Neural crest cell (in vitro differentiated cells): ENCODE measurements at regions not wholly inside any gene's neighbourhood (a gene's known extent, or its start where the extent isn't known, plus 50 kb on each side); places are given as distances from the start of the nearest gene placed in this dataset.

Source experiments
- DNase-seq: peaks from one replicate; pipeline ENCODE4 v3.0.0; 2021; ENCODE audit warnings: low read depth, mixed read lengths, low spot score
- H3K27ac Mint-ChIP-seq: one replicate; pipeline ENCODE4 v1.8.0; 2021; ENCODE audit warnings: mild to moderate bottlenecking, mixed read lengths; ENCODE audit not compliant: unreplicated experiment
- H3K27me3 Mint-ChIP-seq: 2 replicates; pipeline ENCODE4 v1.8.0; 2021; ENCODE audit warnings: low read depth, mild to moderate bottlenecking, mixed read lengths
- H3K36me3 Mint-ChIP-seq: 2 replicates; pipeline ENCODE4 v1.8.0; 2021; ENCODE audit warnings: low read depth, mild to moderate bottlenecking, mixed read lengths
- H3K4me1 Mint-ChIP-seq: 2 replicates; pipeline ENCODE4 v1.8.0; 2021; ENCODE audit warnings: mixed read lengths
- H3K4me3 Mint-ChIP-seq: one replicate; pipeline ENCODE4 v1.8.0; 2021; ENCODE audit warnings: mild to moderate bottlenecking, mixed read lengths
- H3K9me3 Mint-ChIP-seq: 2 replicates; pipeline ENCODE4 v1.8.0; 2021; ENCODE audit warnings: mixed read lengths
- TF ChIP-seq, protein P1 (sequence below): fragments of 200-600 bp; sonication (generic); conservative IDR thresholded peaks from 2 replicates; pipeline ENCODE4 v1.5.0; 2021; ENCODE audit warnings: antibody characterized with exemption, mild to moderate bottlenecking

DNA sequence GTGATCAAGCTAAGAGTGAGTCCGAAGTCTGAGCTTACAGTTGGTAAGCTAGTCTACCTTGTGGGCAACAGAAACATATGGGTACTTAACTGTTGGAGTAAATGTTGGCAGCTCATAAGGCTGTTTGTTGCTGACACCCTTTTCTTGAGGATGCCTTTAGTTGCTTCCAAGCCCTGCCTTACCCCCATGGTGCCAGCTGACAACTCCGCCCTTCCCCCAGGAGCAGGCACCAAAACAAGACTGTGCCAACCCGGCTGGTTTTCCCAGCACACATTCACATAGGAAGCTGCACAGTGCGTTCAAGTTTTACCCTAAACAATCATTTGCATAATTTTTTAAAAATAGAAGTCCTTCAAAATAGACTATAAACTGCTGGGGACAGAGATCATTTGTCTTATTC, 150.2 kb upstream of the LMO4 start:
- Mint-ChIP-seq H3K9me3 (peaks cover 6% of the 10 kb centered on the region), H3K36me3 (no peaks in the 10 kb centered on the region), H3K4me3 (no peak overlapping the region), H3K27ac (no peak overlapping the region), H3K27me3 (no peaks in the 10 kb centered on the region), H3K4me1 (peaks cover 39% of the 10 kb centered on the region)
- no peak for DNase-seq
- TF ChIP-seq, protein P1, sequence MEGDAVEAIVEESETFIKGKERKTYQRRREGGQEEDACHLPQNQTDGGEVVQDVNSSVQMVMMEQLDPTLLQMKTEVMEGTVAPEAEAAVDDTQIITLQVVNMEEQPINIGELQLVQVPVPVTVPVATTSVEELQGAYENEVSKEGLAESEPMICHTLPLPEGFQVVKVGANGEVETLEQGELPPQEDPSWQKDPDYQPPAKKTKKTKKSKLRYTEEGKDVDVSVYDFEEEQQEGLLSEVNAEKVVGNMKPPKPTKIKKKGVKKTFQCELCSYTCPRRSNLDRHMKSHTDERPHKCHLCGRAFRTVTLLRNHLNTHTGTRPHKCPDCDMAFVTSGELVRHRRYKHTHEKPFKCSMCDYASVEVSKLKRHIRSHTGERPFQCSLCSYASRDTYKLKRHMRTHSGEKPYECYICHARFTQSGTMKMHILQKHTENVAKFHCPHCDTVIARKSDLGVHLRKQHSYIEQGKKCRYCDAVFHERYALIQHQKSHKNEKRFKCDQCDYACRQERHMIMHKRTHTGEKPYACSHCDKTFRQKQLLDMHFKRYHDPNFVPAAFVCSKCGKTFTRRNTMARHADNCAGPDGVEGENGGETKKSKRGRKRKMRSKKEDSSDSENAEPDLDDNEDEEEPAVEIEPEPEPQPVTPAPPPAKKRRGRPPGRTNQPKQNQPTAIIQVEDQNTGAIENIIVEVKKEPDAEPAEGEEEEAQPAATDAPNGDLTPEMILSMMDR, result no peak

- TF ChIP-seq, protein P1, result no peak
- Mint-ChIP-seq H3K4me1 (peaks cover 35% of the 10 kb centered on the region), H3K4me3 (no peak overlapping the region), H3K36me3 (no peaks in the 10 kb centered on the region), H3K27ac (no peak overlapping the region), H3K9me3 (peaks cover 10% of the 10 kb centered on the region), H3K27me3 (no peaks in the 10 kb centered on the region)
- no peak for DNase-seq
These were observed 149.4 kb upstream of the LMO4 start for GRCh38 chr1:87179076-87179810.

- Mint-ChIP-seq H3K36me3 (peaks cover 1% of the 10 kb centered on the region), H3K4me1 (peaks cover 30% of the 10 kb centered on the region), H3K27ac (no peak overlapping the region), H3K27me3 (no peaks in the 10 kb centered on the region), H3K9me3 (peaks cover 14% of the 10 kb centered on the region), H3K4me3 (no peak overlapping the region)
- no peak for DNase-seq
- TF ChIP-seq, protein P1, result no peak
These were observed 148.7 kb upstream of the LMO4 start for GRCh38 chr1:87179851-87180519.

GRCh38 chr1:87180682-87181081, 148.0 kb upstream of the LMO4 start:
- Mint-ChIP-seq H3K4me3 (no peak overlapping the region), H3K36me3 (peaks cover 3% of the 10 kb centered on the region), H3K27ac (no peak overlapping the region), H3K9me3 (peaks cover 17% of the 10 kb centered on the region), H3K4me1 (peaks cover 28% of the 10 kb centered on the region), H3K27me3 (no peaks in the 10 kb centered on the region)
- TF ChIP-seq, protein P1, result no peak
- DNase-seq, result no peak

DNA sequence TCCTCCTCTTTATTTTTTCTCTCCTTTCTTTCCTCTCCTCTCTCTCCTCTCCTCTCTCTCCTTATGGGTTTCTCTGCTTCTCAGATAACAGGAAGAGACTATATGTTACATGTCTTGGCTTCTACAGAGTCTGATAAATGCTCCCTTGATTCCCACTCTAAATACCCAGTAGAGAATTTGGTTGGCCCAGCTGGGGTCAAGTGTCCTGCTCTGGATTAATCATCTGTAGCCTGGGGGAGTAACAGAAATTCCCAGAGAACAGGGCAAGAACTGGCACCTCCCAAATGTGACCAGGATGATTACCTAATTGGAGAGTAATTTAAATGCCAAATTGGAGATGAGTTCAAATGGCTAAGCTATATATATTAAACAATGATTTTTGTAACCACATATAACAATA, 146.1 kb upstream of the LMO4 start:
- no peaks in the 10 kb centered on the region for H3K27me3 Mint-ChIP-seq
- TF ChIP-seq, protein P1, result no peak
- no peak overlapping the region for H3K4me3 Mint-ChIP-seq
- peaks cover 3% of the 10 kb centered on the region for H3K36me3 Mint-ChIP-seq
- peaks cover 13% of the 10 kb centered on the region for H3K9me3 Mint-ChIP-seq
- DNase-seq, result no peak
- H3K27ac Mint-ChIP-seq, result peak overlapping the region; percentile 79
- H3K4me1 Mint-ChIP-seq, result peaks cover 30% of the 10 kb centered on the region
